NCI-H146 treated with DMSO at 0.1 percent for 48 hours (cell line): ENCODE measurements at regions not wholly inside any gene's neighbourhood (a gene's known extent, or its start where the extent isn't known, plus 50 kb on each side); places are given as distances from the start of the nearest gene placed in this dataset.
A peak's percentile ranks its signal among the peaks of the same experiment; 100 is the strongest.
"Not testable (repeated sequence)": the region's sequence is repeated elsewhere in the genome, so short reads cannot be mapped to it uniquely, and the experiment has no call there.

Experiments used
- DNase-seq: peaks from one replicate; lab custom pipeline; 2025; ENCODE audit not compliant: unreplicated experiment; lab: John Stamatoyannopoulos, UW

DNA sequence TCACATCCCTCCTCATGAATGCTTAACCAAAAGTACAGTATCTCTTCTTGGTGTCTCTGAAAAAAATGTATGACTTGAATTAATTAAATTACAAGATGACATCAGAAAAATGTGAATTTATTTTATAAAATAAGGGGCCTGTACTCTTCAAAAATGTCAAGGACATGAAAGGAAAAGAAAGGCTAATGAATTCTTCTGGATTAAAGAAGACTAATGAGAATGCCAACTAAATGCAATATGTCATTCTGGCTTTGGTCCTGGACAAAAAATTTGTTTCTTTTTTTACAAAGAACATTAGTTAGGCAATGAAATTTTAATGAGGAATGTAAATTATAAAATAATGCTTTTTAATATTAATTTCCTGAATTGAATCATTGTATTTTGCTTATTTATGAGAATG is 1125.7 kb downstream of the DNAJB9 start:
- DNase-seq: no peak

DNA sequence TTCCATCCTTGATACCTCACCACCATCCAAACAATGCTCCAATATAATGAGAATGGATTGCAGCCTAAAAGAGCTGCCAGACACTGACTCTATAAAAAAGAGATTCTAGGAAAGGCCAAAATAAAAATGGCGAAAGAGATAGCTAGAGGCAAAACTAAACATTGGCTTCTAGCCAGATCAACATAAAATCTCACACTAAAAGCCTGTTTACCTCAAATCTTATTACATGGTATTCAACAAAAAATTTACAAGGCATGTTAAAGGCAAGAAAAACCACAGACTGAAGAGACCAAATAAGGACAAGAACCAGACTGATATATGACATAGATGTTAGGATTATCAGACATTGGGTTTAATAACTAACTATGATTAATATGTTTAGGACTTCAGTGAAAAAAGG is 1127.0 kb downstream of the DNAJB9 start:
- DNase-seq: no peak

DNA sequence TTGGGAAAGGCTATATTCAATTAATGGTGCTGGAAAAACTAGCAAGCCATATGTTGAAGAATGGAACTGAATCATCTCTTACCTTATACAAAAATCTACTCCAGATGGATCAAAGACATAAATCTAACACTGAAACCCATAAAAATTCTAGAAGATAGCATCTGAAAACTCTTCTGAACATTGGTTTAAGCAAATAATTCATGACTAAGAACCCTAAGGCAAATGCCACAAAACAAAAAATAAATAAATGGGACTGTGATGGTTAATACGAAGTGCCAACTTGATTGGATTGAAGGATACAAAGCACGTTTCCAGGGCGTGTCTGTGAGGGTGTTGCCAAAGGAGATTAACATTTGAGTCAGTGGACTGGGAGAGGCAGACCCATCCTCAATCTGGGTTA is 1130.0 kb downstream of the DNAJB9 start:
- no peak for DNase-seq

DNA sequence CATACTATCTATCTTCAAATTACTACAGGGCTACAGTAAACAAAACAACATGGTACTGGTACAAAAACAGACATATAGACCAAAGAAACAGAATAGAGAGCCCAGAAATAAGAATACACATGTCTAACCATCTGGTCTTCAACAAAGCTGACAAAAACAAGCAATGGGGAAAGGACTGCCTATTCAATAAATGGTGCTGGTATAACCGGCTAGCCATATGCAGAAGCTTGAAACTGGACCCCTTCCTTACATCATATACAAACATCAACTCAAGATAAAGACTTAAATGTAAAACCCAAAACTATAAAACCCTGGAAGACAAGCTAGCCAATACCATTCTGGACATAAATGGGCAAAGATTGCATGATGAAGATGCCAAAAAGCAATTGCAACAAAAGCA is 1143.7 kb downstream of the DNAJB9 start:
- no peak for DNase-seq

DNA sequence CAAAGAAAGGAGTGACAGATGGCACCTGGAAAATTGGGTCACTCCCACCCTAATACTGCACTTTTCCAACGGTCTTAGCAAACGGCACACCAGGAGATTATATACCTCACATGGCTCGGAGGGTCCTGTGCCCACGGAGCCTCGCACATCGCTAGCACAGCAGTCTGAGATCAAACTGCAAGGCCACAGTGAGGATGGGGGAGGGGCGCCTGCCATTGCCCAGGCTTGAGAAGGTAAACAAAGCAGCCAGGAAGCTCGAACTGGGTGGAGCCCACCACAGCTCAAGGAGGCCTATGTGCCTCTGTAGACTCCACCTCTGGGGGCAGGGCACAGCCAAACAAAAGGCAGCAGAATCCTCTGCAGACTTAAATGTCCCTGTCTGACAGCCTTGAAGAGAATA is 1149.7 kb downstream of the DNAJB9 start:
- not testable (repeated sequence) for DNase-seq

DNA sequence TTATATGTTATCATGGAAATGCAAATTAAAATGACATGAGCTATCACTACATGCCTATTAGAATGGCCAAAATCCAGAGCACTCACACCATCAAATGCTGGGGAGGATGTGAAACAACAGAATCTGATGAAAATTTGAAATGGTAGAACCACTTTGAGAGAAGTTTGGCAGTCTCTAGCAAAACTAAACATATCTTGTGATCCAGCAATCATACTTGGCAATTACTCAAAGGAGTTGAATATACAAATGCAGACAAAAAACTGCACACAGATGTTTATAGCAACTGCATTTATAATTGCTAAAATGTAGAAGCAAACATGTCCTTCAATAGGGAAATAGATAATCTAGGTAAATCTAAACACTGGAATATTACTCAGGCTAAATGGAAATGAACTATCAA is 1164.9 kb downstream of the DNAJB9 start:
- no peak for DNase-seq

DNA sequence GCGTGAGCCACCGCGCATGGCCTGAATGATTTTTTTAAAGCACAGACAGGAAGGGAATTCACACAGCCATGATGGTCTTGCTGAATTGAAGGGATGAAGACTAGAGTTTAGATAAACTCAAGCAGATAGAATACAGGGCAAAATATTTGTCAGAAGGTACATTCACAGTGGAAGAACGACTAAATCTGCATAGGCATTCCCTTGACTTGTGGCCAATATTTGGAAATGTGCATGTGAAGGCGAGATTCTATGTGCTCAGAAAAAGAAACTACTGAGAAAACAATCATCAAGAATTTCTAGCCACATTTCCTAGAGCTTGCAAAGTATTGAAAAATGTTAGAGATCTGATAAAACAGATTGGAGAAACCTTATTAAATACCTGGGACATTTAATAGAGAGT is 1166.2 kb downstream of the DNAJB9 start:
- no peak for DNase-seq

DNA sequence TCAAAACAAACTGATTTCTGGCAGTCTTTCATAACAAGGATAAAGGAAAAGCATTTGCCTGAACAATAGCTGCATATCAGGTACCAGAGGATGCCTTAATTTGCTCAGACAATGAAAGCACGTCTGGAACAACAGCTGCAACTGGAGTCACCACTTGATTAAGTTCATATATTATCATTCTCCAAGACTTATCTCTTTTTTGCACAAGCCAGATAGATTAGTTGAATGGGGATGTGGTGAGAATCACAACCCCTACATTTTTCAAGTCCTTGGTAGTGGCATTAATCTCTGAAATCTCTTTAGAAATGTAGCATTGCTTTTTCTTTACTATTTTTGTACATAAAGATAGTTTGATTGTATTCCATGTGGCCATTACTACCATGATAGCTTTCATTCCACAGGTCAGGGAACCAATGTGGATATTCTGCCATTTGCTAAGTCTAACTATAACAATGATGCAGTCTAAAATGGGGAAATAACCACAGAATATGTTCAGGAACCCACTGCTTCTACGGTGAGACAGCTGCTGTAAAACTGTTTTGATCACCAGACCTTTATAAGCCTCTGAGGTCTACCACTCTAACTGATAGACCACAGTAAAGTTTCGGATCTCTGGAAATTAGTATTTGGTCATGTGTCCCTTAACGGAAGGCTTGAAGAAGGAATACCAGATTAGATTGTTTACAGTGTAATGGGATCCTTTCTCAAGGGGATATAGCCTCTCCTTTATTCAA is 1176.2 kb downstream of the DNAJB9 start:
- no peak for DNase-seq

DNA sequence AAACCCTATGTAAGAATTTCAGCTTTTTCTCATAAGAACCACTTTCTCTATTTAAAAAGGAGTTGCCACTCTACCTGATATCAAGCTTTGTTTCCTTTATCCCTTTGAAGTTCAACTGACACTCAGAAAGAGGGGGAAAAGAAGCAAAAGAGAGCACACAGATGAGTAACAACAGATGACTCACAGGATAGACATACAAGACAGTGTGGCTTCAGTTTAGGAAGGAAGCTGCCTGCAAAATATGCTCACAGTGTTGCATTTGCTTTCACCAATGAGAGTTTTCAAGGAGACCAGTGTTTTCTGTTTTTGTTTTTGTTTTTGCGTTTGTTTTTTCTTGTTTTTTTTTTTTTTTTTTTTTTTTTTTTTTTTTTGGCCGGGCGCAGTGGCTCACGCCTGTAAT is 1181.6 kb downstream of the DNAJB9 start:
- DNase-seq: no peak

DNA sequence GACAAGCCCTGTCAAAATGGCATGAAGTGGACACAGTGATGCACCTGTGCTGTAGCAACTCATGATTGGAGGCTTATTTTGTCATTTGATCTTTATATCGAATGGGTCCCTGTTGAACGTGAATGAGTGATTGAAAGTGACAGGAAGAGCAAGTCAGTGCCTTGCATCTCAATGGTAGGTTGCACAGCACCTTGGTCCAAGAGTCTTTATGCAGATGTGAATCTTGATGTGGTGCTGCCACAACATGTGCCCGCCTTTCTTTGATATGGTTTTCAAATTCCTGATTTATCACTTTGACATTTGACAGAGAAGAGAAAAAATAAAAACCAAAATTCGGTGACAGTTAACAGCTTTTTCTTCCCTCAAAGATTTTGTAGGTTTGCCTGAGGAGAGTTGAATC is 1182.4 kb downstream of the DNAJB9 start:
- no peak for DNase-seq

DNA sequence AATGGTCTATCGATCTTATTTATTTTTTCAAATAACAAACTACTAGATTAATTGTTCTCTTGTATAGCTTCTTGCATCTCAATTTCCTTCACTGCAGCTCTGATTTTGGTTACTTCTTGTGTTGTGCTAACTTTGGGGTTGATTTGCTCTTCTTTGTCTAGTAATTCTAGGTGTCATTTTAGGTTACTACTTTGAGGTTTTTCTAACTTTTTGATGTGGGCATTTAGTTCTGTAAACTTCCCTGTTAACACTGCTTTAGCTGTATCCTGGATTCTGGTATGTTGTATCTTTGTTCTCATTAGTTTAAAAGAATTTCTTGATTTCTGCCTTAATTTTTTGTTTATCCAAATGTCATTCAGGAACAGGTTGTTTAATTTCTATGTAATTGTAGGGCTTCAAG is 1188.0 kb downstream of the DNAJB9 start:
- no peak for DNase-seq

DNA sequence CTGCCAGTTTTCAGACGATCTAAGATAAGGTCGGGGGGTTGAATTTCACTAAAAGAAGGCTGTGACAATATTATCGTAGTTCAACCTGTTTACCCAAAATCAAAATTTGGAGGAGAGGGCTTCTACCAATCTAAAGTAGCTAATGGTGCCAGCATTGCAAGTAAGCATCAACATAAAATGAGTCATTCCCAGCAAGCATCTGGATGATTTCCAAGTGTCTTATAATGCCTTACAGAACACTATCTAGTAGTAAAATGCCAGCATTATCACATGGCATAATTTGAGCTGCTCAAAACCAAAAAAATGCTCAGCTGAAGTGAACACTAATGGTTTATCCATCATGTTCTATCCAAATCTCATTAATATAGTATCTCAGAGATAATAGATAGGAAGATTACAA is 1193.9 kb downstream of the DNAJB9 start:
- no peak for DNase-seq

DNA sequence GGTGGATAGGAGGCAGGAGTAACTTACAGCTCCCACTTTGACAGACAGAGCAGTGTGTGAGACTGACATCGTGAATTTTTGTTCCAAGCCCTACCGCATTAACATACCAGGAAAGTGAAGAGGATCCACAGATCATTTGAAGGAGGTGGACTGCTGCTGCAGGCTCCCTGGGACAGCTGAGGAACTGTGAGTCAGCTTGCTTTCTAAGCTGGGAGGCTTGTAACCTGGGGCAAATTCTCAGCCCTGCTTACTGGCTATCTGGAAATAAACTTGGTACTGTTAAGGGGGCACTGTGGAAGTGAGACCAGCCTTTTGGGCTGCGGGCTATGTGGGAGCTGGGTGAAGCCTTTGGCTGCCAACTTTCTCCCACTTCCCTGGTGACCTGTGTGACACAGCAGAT is 1202.5 kb downstream of the DNAJB9 start:
- no peak for DNase-seq

DNA sequence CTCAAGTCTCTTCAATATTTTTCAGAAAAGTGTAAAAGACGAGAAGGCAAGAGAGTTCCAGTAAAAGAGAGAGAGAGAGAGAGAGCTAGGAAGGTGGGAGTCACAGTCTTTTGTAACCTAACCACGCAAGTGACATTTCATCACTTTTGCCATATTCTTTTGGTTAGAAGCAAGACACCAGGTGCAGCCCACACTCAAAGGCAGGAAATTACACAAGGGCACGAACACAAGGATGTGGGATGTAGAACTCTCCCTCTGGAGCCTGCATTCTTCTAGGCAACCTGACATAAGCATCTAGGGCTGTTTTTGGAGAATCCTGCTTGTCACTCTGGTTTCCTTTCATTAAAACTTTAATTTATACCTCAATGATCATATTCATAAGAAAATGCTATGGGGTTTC is 1213.1 kb downstream of the DNAJB9 start:
- no peak for DNase-seq

DNA sequence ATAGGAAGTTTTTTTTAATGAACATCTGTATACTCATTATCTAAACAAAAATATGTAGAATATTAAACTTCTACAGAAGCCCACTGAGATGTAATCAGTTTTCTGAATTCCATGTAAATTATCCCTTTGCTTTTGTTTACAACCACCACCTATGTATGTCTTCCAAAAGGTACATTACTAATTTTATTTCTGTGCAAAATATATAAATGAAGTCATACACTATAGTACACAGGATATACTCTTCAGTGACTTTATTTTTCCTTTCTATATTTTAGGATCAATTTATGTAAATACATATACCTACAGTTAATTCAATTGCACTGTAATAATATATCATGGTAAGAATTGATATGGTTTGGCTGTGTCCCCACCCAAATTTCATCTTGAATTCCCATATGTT is 1236.9 kb downstream of the DNAJB9 start:
- no peak for DNase-seq

DNA sequence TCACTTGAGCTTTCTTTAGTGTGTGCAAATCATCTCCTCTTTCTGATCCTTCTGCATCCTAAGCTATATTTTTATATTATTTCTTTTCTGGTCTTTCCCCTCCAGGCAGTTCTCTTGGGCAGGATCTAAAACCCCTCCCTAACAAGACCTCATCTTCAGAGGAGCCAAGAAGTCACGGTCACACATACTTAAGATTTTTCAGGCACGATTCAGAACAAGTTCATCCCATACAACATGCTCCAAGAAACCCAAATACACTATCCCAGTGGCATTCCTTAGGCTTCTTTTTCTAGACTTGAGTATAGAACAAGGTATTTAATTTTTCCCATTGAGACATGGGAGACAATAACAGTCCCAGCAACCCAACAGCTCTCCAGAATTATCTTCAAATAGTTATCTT is 1251.5 kb downstream of the DNAJB9 start:
- no peak for DNase-seq

DNA sequence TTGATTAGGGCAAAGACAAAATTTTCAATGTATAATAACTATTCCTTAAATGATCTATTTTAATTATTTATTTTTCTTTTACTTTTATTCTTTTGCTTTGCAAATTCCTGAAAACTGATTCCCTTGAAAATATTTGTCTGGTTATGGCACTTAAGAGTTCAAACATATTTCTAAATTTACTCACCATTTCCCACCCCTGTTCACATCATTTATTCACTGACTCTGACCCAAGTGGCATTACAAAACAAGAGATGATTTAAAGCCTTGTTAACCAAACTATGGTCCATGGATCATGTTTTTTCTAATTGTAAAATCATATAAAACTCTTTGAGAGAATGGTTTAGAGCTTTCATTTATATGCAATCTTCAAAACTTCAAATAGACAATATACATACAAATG is 1256.1 kb upstream of the LRRN3 start:
- DNase-seq: no peak

DNA sequence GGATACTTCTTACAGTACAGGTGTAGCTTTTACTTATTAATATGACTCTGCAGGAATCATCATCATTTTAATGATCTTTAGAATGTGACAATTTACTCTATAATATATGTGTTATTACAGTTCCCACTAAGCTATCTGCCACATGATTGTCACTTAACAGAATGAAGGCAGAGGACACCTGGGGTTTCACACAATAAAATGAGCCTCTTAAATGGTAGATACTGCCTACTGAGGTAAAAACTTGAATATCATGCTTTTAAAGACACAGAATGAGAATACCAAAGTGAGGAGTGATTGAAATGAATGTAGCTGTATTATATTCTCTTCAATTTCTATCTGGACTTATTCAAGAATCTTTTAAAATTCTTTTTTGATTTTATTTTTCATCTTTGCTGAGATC is 1255.3 kb upstream of the LRRN3 start:
- peak; percentile 12 for DNase-seq

DNA sequence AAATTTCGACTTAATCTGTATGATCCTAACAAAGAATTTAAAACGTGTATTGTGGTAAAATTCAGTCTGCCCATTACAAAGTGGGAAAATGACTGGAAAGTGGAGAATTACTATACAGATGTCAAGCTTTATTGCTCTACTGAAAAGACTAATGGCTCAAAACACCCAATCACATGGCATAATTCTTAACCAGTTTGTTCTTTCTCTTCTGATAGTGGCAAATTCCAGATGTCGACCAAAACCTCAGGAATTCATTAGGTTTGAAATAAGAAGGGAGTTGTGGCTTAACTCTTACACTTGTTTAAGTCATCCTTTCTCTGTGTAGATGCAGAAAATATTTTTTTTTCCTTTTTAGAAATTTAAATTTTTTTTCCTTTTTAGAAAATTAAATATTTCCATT is 1254.9 kb upstream of the LRRN3 start:
- no peak for DNase-seq

DNA sequence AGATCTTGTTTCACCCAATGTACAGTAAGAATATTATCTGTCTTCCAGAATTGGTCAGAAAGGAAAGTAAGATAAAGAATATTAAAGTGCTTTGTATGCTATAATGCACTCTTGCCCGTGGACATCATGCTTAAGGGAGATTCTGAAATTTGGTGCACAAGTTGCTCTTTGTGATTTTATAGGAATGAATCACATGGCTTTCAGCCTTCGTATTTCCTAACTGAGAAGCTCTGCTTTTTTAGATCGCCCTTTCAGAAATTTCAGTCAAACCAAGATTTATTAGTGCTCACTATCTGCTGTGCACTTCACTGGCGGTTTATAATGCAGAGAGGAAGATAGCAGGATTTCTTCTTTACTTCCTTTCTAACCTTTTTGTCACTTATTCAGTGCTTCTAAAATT is 1248.5 kb upstream of the LRRN3 start:
- no peak for DNase-seq

DNA sequence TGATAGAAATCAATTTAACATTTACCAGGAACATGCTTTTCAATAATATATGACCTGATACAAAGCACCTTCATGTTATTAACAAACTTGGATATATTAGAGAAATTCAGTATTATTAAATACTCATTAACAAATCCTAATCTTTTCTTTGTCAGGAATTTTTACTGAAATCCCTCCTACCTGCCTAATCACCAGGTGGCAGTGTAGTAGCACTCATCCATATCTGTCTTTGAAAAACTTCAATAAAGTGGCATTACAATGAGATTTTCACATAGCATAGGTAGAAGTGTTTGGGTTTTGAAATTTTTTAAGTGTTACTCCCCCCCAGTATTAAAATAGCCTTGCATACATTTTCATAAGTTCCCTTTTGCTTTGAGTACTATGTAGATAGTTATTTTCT is 1246.6 kb upstream of the LRRN3 start:
- peak; percentile 60 for DNase-seq

DNA sequence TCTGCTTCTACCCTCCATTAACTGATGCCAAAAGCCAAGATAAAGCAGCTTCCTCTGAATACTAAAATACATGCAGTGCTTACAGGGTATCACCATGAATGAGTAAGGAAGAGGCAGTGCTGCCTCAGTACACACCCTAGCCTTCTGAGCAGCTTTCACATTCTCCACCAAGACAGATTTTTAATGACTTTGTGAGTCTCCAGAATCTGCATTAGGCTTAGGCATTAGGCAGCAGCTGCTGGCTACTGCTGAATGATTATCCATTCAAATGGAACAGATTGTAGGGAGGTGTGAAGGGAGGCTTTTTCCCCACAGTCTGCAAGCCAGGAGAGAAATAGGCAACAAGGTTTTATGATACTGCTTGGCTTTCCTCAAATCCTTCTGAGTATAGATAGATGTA is 1226.7 kb upstream of the LRRN3 start:
- DNase-seq: peak; percentile 15

DNA sequence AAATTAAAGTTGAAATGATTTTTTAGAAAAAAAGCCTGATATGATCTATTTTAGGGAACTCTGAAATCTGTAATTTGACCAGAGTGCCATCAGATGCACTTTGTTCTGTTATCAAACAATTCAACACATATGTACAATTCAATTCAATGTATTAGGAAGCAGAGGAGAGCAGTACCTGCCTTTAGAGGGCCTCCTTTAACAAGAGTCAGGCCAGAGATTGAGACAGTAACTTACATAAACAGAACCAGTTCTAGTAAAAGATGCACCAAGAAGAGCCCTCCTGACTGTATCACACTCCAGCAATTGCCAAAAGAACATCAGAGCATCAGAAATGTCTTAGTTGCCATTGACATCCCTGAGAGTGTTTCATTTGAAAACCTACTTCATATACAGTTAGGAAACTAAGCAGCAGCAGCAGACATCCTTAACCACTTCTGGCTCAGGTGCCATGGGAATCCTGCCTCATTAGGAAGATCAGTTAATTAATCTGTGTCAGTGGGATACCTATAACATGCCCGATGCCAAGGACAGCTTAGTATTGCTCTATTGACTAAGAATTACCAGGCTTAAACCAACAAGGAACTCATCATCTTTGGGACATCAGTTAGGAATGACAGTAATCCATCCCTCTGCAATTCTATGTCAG is 1222.6 kb upstream of the LRRN3 start:
- DNase-seq: peak; percentile 42
